ENCODE measurements at regions not wholly inside any gene's neighbourhood (a gene's known extent, or its start where the extent isn't known, plus 50 kb on each side); places are given as distances from the start of the nearest gene placed in this dataset.

DNA sequence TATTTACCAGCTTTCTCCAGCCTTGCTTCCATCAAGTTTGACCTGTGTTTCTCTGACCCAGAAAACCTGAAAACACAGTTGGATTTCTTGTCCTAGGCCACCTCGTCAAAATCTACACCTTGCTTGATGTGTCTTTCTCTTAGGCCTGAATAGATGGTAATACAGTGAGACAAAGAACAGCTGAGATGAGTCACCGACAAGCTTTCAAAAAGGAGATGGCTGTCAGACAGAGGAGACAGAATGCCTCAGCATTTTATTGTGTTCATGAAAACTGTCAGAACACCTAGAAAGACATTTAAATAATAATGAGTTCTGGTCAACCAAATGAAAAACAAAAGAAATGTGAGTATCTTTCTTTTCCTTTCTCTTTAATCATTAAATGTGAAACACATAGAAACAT lies 119.7 kb upstream of the SORCS1 start:
- no peak for DNase-seq
- Histone ChIP-seq H3K9me3 (no peaks in the 10 kb centered on the region), H3K27me3 (no peaks in the 10 kb centered on the region), H3K4me3 (ENCODE audit: low read depth, low read length) (no peak overlapping the region), H3K36me3 (no peaks in the 10 kb centered on the region), H3K4me1 (no peaks in the 10 kb centered on the region)
- TF ChIP-seq, protein P1, sequence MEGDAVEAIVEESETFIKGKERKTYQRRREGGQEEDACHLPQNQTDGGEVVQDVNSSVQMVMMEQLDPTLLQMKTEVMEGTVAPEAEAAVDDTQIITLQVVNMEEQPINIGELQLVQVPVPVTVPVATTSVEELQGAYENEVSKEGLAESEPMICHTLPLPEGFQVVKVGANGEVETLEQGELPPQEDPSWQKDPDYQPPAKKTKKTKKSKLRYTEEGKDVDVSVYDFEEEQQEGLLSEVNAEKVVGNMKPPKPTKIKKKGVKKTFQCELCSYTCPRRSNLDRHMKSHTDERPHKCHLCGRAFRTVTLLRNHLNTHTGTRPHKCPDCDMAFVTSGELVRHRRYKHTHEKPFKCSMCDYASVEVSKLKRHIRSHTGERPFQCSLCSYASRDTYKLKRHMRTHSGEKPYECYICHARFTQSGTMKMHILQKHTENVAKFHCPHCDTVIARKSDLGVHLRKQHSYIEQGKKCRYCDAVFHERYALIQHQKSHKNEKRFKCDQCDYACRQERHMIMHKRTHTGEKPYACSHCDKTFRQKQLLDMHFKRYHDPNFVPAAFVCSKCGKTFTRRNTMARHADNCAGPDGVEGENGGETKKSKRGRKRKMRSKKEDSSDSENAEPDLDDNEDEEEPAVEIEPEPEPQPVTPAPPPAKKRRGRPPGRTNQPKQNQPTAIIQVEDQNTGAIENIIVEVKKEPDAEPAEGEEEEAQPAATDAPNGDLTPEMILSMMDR (IDR thresholded peaks at IDR 0.05; ENCODE audit: low read depth, low read length), result no peak

DNA sequence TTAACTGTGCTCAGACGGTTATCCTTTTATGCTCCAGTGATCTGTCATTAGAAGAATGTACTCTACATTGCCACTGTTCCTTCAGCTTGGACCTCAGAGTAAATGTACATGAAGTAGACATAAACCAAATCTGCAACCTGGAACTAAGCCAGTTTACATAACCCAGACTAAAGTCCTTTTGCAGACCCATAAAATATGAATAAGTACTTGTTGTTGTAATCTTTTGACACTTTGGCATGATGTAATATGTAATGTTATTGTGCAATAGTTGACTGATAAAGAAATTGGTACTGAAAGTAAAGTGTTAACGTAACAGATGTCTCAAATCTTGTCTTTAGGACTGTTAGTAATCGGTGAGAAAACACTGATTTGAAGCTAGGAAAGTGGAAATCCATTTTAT lies 115.8 kb upstream of the SORCS1 start:
- no peak for DNase-seq
- Histone ChIP-seq H3K4me3 (ENCODE audit: low read depth, low read length) (no peak overlapping the region), H3K27me3 (no peaks in the 10 kb centered on the region), H3K9me3 (no peaks in the 10 kb centered on the region), H3K4me1 (no peaks in the 10 kb centered on the region), H3K36me3 (no peaks in the 10 kb centered on the region)
- TF ChIP-seq, protein P1 (IDR thresholded peaks at IDR 0.05; ENCODE audit: low read depth, low read length), result no peak

DNA sequence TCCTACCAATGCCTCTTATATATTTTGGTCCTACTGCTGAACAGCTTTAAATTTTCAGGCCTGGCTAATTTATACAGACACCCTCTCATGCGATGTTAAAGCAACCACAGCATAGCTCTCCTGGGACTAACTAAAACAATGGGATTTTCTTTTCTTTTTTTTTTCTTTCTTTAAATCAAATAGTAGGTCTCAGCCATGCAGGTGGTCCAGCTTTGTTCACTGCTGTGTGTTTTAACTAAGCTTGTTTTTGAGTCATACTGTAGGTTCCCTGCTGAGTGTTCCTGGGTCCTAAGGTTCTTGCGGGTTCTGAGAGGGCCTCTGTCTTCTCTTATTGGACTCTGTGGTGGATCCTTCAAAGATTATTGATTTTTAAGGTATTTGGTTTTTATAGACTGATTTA lies 113.1 kb upstream of the SORCS1 start:
- H3K9me3 ChIP-seq, result no peaks in the 10 kb centered on the region
- H3K4me1 ChIP-seq, result no peaks in the 10 kb centered on the region
- TF ChIP-seq, protein P1 (IDR thresholded peaks at IDR 0.05; ENCODE audit: low read depth, low read length), result no peak
- DNase-seq, result no peak
- H3K4me3 ChIP-seq (ENCODE audit: low read depth, low read length), result no peak overlapping the region
- no peaks in the 10 kb centered on the region for H3K27me3 ChIP-seq
- no peaks in the 10 kb centered on the region for H3K36me3 ChIP-seq

DNA sequence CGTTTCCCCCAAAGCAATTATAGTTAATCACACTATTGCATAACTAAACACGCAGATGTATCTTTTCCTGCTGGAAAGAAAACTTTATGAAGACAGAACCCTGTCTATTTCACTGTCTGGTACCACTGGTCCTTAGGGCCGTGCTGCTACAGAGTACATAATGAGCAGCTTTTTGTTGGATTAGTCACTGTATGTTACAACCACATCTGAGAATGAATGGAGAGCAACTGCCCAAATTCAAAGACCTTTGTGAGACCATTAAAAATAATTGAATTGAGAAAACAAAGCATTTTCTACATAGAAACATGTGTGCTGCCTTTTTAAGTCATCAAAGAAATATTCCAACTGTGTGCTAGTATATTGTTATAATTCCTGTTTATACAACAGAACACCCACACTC lies 111.3 kb upstream of the SORCS1 start:
- no peaks in the 10 kb centered on the region for H3K36me3 ChIP-seq
- H3K9me3 ChIP-seq, result no peaks in the 10 kb centered on the region
- TF ChIP-seq, protein P1 (IDR thresholded peaks at IDR 0.05; ENCODE audit: low read depth, low read length), result no peak
- no peaks in the 10 kb centered on the region for H3K4me1 ChIP-seq
- H3K4me3 ChIP-seq (ENCODE audit: low read depth, low read length), result no peak overlapping the region
- H3K27me3 ChIP-seq, result no peaks in the 10 kb centered on the region
- DNase-seq, result no peak

DNA sequence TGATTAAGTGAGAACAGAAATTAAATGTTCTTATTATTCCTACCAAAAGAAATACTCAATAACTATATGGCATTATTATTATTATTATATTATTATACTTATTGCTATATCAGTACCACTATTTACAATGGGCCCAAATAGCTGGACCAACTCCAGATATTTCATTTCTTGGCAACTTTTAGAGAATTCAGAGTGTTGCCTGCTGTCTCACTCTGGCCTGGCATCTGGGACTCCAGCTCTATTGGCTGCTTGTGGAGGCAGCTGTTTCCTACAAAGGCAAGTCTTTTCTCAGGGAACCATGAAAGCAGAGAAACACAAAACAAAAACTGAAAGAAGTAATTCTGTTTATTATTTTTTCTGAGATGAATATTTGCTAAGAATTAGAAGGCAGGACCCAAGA lies 105.1 kb upstream of the SORCS1 start:
- Histone ChIP-seq H3K9me3 (no peaks in the 10 kb centered on the region), H3K36me3 (no peaks in the 10 kb centered on the region), H3K4me3 (ENCODE audit: low read depth, low read length) (no peak overlapping the region), H3K27me3 (no peaks in the 10 kb centered on the region), H3K4me1 (no peaks in the 10 kb centered on the region)
- no peak for DNase-seq
- TF ChIP-seq, protein P1 (IDR thresholded peaks at IDR 0.05; ENCODE audit: low read depth, low read length), result no peak

DNA sequence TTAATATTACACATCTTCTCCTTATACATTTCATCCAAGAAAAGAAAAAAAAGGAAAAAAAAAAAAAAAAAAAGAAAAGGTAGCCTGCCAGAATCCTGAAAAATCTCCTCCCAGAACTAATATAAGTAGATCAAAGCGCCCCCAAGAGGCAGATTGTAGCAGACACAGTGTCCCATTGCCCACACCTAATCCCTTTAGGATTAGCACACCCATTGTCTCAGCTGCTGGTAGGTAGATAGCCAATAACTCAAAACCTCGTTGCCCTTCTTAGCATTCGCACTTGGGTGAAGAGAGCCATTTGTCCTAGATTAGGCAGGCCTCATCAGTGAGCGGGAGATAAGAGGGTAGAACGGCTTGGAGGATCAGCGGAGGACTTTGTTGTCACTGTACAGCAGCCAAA lies 100.2 kb upstream of the SORCS1 start:
- DNase-seq, result peak; percentile 21
- TF ChIP-seq, protein P1 (IDR thresholded peaks at IDR 0.05; ENCODE audit: low read depth, low read length), result peak; percentile 49
- H3K4me3 ChIP-seq (ENCODE audit: low read depth, low read length), result no peak overlapping the region
- H3K9me3 ChIP-seq, result no peaks in the 10 kb centered on the region
- H3K27me3 ChIP-seq, result no peaks in the 10 kb centered on the region
- no peaks in the 10 kb centered on the region; the same call in 1 of the 2 replicates for H3K4me1 ChIP-seq
- H3K36me3 ChIP-seq, result no peaks in the 10 kb centered on the region
